Immature natural killer cell (primary cell): ENCODE measurements at regions not wholly inside any gene's neighbourhood (a gene's known extent, or its start where the extent isn't known, plus 50 kb on each side); places are given as distances from the start of the nearest gene placed in this dataset.
"Not testable (repeated sequence)": the region's sequence is repeated elsewhere in the genome, so short reads cannot be mapped to it uniquely, and the experiment has no call there.

Source experiments
- DNase-seq, 3 donors: peaks; one replicate each; pipeline ENCODE4 v3.0.0; 2022; ENCODE audit warnings: mixed read lengths in 1 of 3
- H3K27ac Mint-ChIP-seq, 6 donors: one replicate each; pipeline ENCODE4 v1.8.0; 2020; ENCODE audit warnings: mixed read lengths in 6 of 6, mild to moderate bottlenecking in 5 of 6, inconsistent platforms in 4 of 6, moderate library complexity in 3 of 6
- H3K27me3 Mint-ChIP-seq, 3 donors: one replicate each; pipeline ENCODE4 v1.8.0; 2020 to 2021; ENCODE audit warnings: low read depth in 3 of 3, mild to moderate bottlenecking in 3 of 3, mixed read lengths in 3 of 3, moderate library complexity in 3 of 3, inconsistent platforms in 1 of 3
- H3K36me3 Mint-ChIP-seq, 3 donors: one replicate each; pipeline ENCODE4 v1.8.0; 2020; ENCODE audit warnings: mixed read lengths in 3 of 3, inconsistent platforms in 2 of 3, mild to moderate bottlenecking in 2 of 3
- H3K4me1 Mint-ChIP-seq, 2 donors: one replicate each; pipeline ENCODE4 v1.8.0; 2020; ENCODE audit warnings: inconsistent platforms in 2 of 2, mild to moderate bottlenecking in 2 of 2, mixed read lengths in 2 of 2, moderate library complexity in 1 of 2
- H3K4me3 Mint-ChIP-seq, 5 donors: one replicate each; pipeline ENCODE4 v1.8.0; 2020; ENCODE audit warnings: mild to moderate bottlenecking in 5 of 5, mixed read lengths in 5 of 5, inconsistent platforms in 3 of 5, moderate library complexity in 3 of 5
- H3K9me3 Mint-ChIP-seq, 6 donors: one replicate each; pipeline ENCODE4 v1.8.0; 2020; ENCODE audit warnings: mild to moderate bottlenecking in 6 of 6, mixed read lengths in 6 of 6, inconsistent platforms in 4 of 6, moderate library complexity in 3 of 6

DNA sequence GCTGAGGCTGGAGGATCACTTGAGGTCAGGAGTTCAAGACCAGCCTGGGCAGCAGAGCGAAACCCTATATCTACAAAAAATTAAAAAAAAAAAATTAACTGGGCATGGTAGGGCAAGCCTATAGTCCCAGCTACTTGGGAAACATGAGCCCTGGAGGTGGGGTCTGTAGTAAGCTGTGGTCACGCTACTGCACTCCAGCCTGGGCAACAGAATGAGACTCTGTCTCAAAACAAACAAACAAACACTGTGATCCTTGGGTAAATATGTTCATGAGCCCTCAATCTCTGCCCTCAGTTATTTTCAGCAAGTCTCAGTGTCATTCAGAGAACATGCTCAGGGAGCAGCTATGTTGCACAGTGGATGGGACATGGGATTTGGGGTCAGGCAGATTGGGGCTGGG is 76.2 kb downstream of the PTTG1 start:
- Mint-ChIP-seq H3K9me3 (no peaks in the 10 kb centered on the region), H3K36me3 (no peaks in the 10 kb centered on the region), H3K27me3 (peaks cover 0 to 2% (median 0%) of the 10 kb centered on the region in 3 donors), H3K4me1 (no peaks in the 10 kb centered on the region), H3K4me3 (no peak overlapping the region), H3K27ac (no peak overlapping the region)
- no peak for DNase-seq

DNA sequence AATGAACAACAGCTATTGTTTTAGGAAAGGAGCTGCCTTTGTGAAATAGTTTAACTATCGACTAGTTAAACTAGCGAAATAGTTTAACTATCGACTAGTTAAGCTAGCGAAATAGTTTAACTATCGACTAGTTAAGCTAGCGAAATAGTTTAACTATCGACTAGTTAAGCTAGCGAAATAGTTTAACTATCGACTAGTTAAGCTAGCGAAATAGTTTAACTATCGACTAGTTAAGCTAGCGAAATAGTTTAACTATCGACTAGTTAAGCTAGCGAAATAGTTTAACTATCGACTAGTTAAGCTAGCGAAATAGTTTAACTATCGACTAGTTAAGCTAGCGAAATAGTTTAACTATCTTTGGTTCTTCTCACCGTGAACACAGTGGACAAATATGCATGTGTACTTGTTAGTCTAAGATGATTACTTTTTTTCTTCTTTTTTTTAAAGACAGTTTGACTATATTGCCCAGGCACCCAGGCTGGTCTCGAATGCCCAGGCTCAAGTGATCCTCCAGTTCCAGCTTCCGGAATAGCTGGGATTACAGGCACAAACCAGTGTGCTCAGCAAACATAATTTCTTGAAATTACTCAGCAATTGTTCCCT is 76.9 kb downstream of the PTTG1 start:
- H3K4me1 Mint-ChIP-seq, H3K27ac Mint-ChIP-seq, H3K27me3 Mint-ChIP-seq, H3K4me3 Mint-ChIP-seq, DNase-seq, H3K36me3 Mint-ChIP-seq, H3K9me3 Mint-ChIP-seq: not testable (repeated sequence)

DNA sequence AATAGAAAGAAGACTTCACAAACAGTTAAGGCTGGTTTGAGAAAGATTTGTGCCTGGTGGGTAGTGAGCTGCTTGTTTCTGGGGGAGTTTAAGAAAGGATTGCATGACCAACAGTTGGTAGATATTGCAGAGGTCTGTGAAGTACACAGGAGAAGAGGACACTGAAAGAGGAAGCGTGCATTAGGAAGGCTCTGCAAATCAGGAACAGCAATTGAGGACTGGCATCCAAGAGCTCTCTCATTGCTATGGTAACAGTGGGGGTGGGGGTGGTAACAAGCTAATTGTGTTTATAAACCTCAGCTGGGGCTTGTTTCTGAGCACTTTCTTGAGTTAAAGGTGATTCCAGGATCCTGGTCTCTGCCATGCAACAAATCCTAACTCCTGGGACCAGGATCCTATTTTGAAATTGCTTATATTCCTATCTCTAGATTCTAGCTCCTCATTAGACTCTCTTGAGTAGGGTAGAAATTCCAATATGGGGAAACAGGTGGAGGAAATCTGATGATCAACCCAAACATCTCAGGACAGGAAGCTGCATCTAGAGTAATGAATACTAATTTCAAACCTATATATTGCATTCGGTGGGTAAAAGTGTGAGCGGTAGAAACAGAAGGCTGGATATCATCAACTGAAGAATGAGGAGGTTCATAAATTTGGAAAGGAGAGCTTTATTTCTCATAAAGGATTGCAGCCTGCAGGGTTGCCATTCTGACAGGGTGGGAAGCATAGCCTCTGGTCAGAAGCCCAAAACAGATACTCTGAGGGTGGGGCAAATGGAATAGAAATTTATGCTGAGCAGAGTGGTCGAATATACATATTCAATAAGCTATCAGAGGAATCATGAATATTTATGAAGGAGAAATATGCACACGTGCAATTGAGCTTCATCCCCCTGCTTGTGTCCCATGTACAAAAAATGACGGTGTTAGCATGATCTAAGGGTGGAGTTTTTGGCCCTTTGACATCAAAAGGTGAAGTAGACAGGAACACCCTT is 79.4 kb downstream of the PTTG1 start:
- peaks cover 6 to 8% of the 10 kb centered on the region in 2 donors for H3K4me1 Mint-ChIP-seq
- H3K36me3 Mint-ChIP-seq, result no peaks in the 10 kb centered on the region
- H3K27me3 Mint-ChIP-seq, result no peaks in the 10 kb centered on the region
- DNase-seq, result no peak
- no peak overlapping the region for H3K4me3 Mint-ChIP-seq
- no peaks in the 10 kb centered on the region for H3K9me3 Mint-ChIP-seq
- peak overlapping the region in 1 of 6 donors; percentile 17 for H3K27ac Mint-ChIP-seq

DNA sequence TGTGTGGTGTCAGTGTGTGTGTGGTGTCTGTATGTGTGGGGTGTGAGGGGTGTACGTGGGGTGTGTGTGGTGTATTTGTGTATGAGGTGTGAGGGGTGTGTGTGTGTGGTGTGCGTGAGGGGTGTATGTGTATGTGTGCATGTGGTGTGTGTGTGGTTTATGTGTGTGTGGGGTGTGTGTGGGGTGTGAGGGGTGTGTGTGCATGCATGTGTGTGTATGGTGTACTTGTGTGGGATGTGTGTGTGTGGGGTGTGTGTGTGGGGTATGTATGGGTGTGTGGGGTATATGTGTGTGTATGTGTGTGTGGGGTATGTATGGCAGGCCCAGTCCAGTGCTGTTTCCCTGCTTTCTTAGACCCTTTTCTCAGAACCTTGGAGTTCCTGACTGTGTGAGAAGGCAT is 83.3 kb downstream of the PTTG1 start:
- peak overlapping the region in 4 of 6 donors; percentile 30 to 81 (median 58) for H3K27ac Mint-ChIP-seq
- peaks cover 2 to 8% (median 3%) of the 10 kb centered on the region in 3 donors for H3K27me3 Mint-ChIP-seq
- H3K4me3 Mint-ChIP-seq, result no peak overlapping the region
- no peaks in the 10 kb centered on the region for H3K9me3 Mint-ChIP-seq
- no peak for DNase-seq
- H3K36me3 Mint-ChIP-seq, result no peaks in the 10 kb centered on the region
- H3K4me1 Mint-ChIP-seq, result peaks cover 26 to 38% of the 10 kb centered on the region in 2 donors

DNA sequence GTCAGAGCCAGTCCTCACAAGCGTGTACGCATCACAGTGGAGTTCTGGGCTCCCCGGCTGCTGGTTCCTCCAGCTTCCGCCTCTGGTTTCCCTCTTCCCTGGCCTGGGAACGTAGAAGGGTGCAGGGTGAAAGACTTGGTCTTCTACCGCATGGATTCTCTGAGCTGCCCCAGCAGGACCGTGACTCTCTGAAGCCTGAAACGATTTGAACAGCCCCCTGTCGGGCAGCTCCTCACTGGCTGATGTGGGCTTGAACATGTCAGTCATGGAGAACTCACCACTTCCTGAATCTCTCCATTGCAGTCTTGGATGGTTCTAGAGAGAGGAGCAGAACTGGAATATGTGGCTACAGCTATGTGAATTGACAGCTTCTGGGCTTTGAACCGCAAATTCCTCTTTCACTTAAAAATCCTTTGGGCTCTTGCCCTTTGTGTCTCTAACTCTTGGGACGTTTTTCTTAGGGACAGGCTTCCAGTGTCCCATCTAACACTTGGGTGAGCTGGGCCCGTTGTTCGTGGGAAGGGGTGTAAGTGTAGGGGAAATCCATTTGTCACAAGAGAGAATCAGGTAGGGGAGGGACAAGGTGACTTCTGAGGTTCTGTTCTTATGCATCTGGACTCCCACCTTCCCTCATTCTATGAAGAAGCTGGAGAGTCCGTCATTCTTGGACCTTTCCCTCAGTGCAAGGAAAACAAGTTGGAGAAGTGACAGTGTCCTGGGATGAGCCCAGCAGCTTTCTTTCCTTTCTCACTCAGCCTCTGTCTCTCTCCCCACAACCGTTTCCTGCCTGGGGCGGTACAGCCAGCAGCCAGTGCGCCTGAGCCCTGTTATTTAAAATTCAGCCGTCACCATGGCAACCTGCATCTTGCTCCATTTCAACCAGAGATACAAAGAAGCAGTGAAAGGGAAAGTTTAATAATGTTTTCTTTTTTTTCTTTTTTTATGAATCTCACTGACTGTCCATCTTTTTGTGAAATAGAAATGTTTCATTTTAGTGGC is 84.7 kb downstream of the PTTG1 start:
- peak overlapping the region; percentile 10 to 70 (median 37) for H3K4me3 Mint-ChIP-seq
- no peaks in the 10 kb centered on the region for H3K36me3 Mint-ChIP-seq
- H3K9me3 Mint-ChIP-seq, result no peaks in the 10 kb centered on the region
- DNase-seq, result peak; percentile 73 to 81 (median 75)
- peak overlapping the region; percentile 76 to 90 (median 84) for H3K27ac Mint-ChIP-seq
- peaks cover 2 to 12% (median 3%) of the 10 kb centered on the region in 3 donors for H3K27me3 Mint-ChIP-seq
- peaks cover 26 to 38% of the 10 kb centered on the region in 2 donors for H3K4me1 Mint-ChIP-seq

DNA sequence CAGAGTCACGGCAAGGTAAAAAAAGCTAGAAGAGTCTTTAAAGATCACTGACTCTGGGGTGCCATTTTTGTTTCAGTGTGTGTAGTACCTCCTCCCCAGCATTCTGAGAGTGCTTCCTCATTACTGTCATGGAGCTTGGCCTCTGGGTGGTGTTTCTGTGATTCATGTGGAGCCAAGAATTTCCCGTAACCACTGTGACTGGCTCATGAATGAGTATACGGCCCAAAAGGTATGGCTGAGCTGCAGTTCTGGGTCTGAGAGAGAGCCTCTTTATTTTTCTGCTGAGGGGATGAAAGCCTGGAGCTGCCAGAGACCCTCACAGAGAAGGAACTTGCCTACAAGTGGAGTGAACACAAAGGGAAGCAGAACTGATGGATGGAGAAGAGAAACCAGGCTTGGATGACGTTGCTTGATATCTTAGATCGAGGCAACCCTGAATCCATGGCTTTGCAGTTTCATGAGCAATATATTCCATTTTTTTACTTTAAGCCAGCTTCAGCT is 85.6 kb downstream of the PTTG1 start:
- H3K4me3 Mint-ChIP-seq, result peak overlapping the region in 4 of 5 donors; percentile 35 to 70 (median 48)
- peaks cover 2 to 12% (median 3%) of the 10 kb centered on the region in 3 donors for H3K27me3 Mint-ChIP-seq
- H3K36me3 Mint-ChIP-seq, result no peaks in the 10 kb centered on the region
- no peak for DNase-seq
- H3K27ac Mint-ChIP-seq, result peak overlapping the region in 5 of 6 donors; percentile 76 to 90 (median 85)
- peaks cover 26 to 38% of the 10 kb centered on the region in 2 donors for H3K4me1 Mint-ChIP-seq
- H3K9me3 Mint-ChIP-seq, result no peaks in the 10 kb centered on the region

DNA sequence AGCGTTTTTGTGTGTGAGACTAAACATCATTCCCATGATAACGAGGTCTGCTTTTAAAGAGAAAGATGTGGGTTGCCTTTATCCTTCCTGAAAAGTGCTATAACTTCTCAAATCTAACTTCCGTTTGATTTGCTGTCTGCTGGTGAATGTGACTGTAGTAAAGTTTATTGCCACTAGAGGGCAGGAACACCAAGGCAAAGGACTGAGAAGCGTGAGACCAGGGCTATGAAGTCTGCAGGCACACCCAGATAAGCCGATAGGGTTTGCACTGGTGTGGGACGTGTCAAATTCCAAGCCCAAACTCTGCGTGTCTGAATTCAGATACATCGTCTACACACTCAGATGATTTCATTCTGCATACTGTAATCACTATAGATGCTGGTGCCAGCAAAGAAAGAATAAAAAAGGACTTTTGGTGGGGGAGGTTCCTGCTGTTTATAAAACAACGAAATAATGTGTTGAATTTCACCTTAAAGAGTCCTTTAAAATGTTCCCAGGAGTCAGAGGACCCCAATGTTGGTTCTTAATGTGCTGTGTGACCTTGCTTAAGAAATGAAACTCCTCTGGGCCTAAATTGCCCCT is 87.2 kb downstream of the PTTG1 start:
- Mint-ChIP-seq H3K27me3 (peaks cover 2 to 12% (median 3%) of the 10 kb centered on the region in 3 donors), H3K4me1 (peaks cover 26 to 38% of the 10 kb centered on the region in 2 donors), H3K27ac (peak overlapping the region in 5 of 6 donors; percentile 3 to 82 (median 78)), H3K36me3 (no peaks in the 10 kb centered on the region), H3K4me3 (peak overlapping the region in 2 of 5 donors; percentile 28 to 39), H3K9me3 (no peaks in the 10 kb centered on the region)
- DNase-seq, result peak; percentile 69 to 77 (median 70)

DNA sequence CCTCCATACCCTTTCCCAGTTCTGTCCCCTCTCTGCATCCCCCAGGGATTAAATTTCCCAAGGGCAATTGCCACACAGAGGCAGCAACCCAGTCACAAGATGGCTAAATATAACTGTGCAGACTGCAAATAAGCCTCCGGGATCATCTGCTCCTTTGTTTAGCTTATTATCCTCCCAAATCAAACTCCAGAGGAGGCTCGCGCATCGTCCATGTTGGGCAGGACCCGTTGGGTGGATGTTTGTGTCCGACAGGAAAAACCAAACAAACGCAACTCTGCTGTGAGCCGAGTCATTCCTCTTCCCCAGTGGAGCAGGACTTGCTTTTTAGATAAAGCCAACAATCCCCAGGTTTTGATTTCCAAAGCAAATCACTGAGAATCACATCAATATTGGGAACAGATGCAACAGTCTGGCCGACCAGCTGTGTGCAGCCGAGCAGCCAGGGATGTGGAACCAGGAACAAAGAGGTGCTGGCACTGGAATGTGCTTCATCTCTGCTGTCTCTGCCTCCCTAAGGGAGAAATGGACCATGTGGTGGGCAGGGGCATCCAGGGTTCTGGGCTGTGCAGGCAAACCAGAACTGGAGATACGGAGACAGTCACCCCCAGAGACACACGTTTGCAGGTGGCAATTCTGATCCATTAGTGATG is 89.8 kb downstream of the PTTG1 start:
- no peak overlapping the region for H3K4me3 Mint-ChIP-seq
- DNase-seq, result no peak
- no peak overlapping the region for H3K27ac Mint-ChIP-seq
- H3K4me1 Mint-ChIP-seq, result peaks cover 17 to 26% of the 10 kb centered on the region in 2 donors
- peaks cover 3 to 12% (median 4%) of the 10 kb centered on the region in 3 donors for H3K27me3 Mint-ChIP-seq
- no peaks in the 10 kb centered on the region for H3K9me3 Mint-ChIP-seq
- H3K36me3 Mint-ChIP-seq, result no peaks in the 10 kb centered on the region
